Nephron (organoid): ENCODE measurements at regions not wholly inside any gene's neighbourhood (a gene's known extent, or its start where the extent isn't known, plus 50 kb on each side); places are given as distances from the start of the nearest gene placed in this dataset.

ENCODE experiments used
- H3K27ac Mint-ChIP-seq, 3 experiments: 2 replicates each; pipeline ENCODE4 v1.8.0; 2020; ENCODE audit warnings: mixed read lengths in 3 of 3, mild to moderate bottlenecking in 2 of 3, moderate library complexity in 1 of 3
- H3K27me3 Mint-ChIP-seq: 2 replicates; pipeline ENCODE4 v1.8.0; 2021; ENCODE audit warnings: low read depth, mild to moderate bottlenecking, moderate library complexity, mixed read lengths
- H3K36me3 Mint-ChIP-seq: 2 replicates; pipeline ENCODE4 v1.8.0; 2020; ENCODE audit warnings: low read depth, mixed read lengths
- H3K4me1 Mint-ChIP-seq: 2 replicates; pipeline ENCODE4 v1.8.0; 2020; ENCODE audit warnings: mixed read lengths
- H3K4me3 Mint-ChIP-seq, 3 experiments: 2 replicates each; pipeline ENCODE4 v1.8.0; 2020; ENCODE audit warnings: mild to moderate bottlenecking in 3 of 3, mixed read lengths in 3 of 3, moderate library complexity in 2 of 3
- H3K9me3 Mint-ChIP-seq: 2 replicates; pipeline ENCODE4 v1.8.0; 2020; ENCODE audit warnings: mixed read lengths
- CTCF ChIP-seq, 3 experiments: fragments of 200-600 bp; sonication (generic); IDR thresholded peaks; one replicate each; pipeline ENCODE4 v1.5.0; 2021; ENCODE audit warnings: antibody characterized with exemption in 3 of 3; ENCODE audit not compliant: unreplicated experiment in 3 of 3

GRCh38 chr4:45910511-45910910 lies 213.3 kb downstream of the GABRG1 start:
- TF ChIP-seq CTCF (IDR thresholded peaks at IDR 0.05; ENCODE audit: unreplicated experiment in 3 of 3), result no peak
- Mint-ChIP-seq H3K4me1 (no peaks in the 10 kb centered on the region), H3K36me3 (no peaks in the 10 kb centered on the region), H3K27me3 (no peaks in the 10 kb centered on the region), H3K9me3 (no peaks in the 10 kb centered on the region), H3K27ac (no peak overlapping the region), H3K4me3 (no peak overlapping the region)

GRCh38 chr4:45897946-45898585 lies 225.8 kb downstream of the GABRG1 start:
- H3K36me3 Mint-ChIP-seq, result no peaks in the 10 kb centered on the region
- no peak overlapping the region for H3K4me3 Mint-ChIP-seq
- H3K9me3 Mint-ChIP-seq, result no peaks in the 10 kb centered on the region
- no peak for TF ChIP-seq CTCF (IDR thresholded peaks at IDR 0.05; ENCODE audit: unreplicated experiment in 3 of 3)
- H3K4me1 Mint-ChIP-seq, result no peaks in the 10 kb centered on the region
- no peaks in the 10 kb centered on the region for H3K27me3 Mint-ChIP-seq
- H3K27ac Mint-ChIP-seq, result no peak overlapping the region

GRCh38 chr4:45883421-45883820 lies 240.4 kb downstream of the GABRG1 start:
- H3K9me3 Mint-ChIP-seq, result peaks cover 10% of the 10 kb centered on the region
- TF ChIP-seq CTCF (IDR thresholded peaks at IDR 0.05; ENCODE audit: unreplicated experiment in 3 of 3), result no peak
- no peaks in the 10 kb centered on the region for H3K27me3 Mint-ChIP-seq
- no peak overlapping the region for H3K27ac Mint-ChIP-seq
- no peak overlapping the region for H3K4me3 Mint-ChIP-seq
- no peaks in the 10 kb centered on the region for H3K4me1 Mint-ChIP-seq
- H3K36me3 Mint-ChIP-seq, result no peaks in the 10 kb centered on the region

GRCh38 chr4:45876235-45876890 lies 247.5 kb downstream of the GABRG1 start:
- H3K4me1 Mint-ChIP-seq, result no peaks in the 10 kb centered on the region
- H3K4me3 Mint-ChIP-seq, result no peak overlapping the region

GRCh38 chr4:45869184-45869583 lies 254.7 kb downstream of the GABRG1 start:
- TF ChIP-seq CTCF (IDR thresholded peaks at IDR 0.05; ENCODE audit: unreplicated experiment in 3 of 3), result no peak
- Mint-ChIP-seq H3K4me3 (no peak overlapping the region), H3K27ac (no peak overlapping the region), H3K36me3 (no peaks in the 10 kb centered on the region), H3K27me3 (no peaks in the 10 kb centered on the region), H3K9me3 (no peaks in the 10 kb centered on the region), H3K4me1 (no peaks in the 10 kb centered on the region)

More at GRCh38 chr4:45876235-45876890, 247.5 kb downstream of the GABRG1 start:
- no peak for TF ChIP-seq CTCF (IDR thresholded peaks at IDR 0.05; ENCODE audit: unreplicated experiment in 3 of 3)
- Mint-ChIP-seq H3K9me3 (no peaks in the 10 kb centered on the region), H3K27me3 (no peaks in the 10 kb centered on the region), H3K27ac (no peak overlapping the region), H3K36me3 (no peaks in the 10 kb centered on the region)

GRCh38 chr4:45865781-45866180 lies 258.1 kb downstream of the GABRG1 start:
- H3K4me3 Mint-ChIP-seq, result no peak overlapping the region
- H3K27ac Mint-ChIP-seq, result no peak overlapping the region
- H3K36me3 Mint-ChIP-seq, result no peaks in the 10 kb centered on the region
- H3K4me1 Mint-ChIP-seq, result no peaks in the 10 kb centered on the region
- H3K27me3 Mint-ChIP-seq, result no peaks in the 10 kb centered on the region
- no peak for TF ChIP-seq CTCF (IDR thresholded peaks at IDR 0.05; ENCODE audit: unreplicated experiment in 3 of 3)
- no peaks in the 10 kb centered on the region for H3K9me3 Mint-ChIP-seq
